Neural cell (in vitro differentiated cells): ENCODE measurements at regions not wholly inside any gene's neighbourhood (a gene's known extent, or its start where the extent isn't known, plus 50 kb on each side); places are given as distances from the start of the nearest gene placed in this dataset.

ENCODE experiments used
- EZH2 ChIP-seq: fragments of 200-600, 300-800 bp; shearing (Covaris generic), sonication (generic); IDR thresholded peaks from 2 replicates; pipeline ENCODE4 v1.6.1; 2014; ENCODE audit warnings: antibody characterized with exemption, low read length, borderline replicate concordance, mild to moderate bottlenecking; ENCODE audit not compliant: insufficient read depth, poor library complexity, severe bottlenecking
- TF ChIP-seq, protein P1 (sequence below): fragments of 450-650 bp; IDR thresholded peaks from 2 replicates; pipeline ENCODE4 v1.5.1; 2014; ENCODE audit warnings: antibody characterized with exemption, mild to moderate bottlenecking, moderate library complexity; ENCODE audit not compliant: poor library complexity, severe bottlenecking

DNA sequence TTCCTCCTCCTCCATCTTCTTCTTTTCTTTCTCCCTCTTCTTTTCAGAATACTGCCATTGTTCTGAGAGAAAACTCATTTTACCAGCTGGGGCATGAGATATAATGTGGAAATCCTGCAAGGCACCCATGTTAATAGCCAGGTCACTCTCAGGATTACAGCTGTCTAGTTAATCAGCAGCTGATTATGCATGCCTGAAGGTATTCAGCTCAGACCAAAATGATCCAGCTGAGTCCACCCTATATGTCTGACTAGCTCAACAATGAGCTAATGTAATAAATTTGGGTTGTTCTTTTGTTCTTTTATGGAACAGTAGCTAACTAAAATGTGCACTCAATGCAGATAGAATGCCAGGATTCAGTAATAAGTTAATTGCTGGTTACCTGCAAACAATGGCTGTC, 441.4 kb downstream of the KDM5D start:
- TF ChIP-seq, protein P1, sequence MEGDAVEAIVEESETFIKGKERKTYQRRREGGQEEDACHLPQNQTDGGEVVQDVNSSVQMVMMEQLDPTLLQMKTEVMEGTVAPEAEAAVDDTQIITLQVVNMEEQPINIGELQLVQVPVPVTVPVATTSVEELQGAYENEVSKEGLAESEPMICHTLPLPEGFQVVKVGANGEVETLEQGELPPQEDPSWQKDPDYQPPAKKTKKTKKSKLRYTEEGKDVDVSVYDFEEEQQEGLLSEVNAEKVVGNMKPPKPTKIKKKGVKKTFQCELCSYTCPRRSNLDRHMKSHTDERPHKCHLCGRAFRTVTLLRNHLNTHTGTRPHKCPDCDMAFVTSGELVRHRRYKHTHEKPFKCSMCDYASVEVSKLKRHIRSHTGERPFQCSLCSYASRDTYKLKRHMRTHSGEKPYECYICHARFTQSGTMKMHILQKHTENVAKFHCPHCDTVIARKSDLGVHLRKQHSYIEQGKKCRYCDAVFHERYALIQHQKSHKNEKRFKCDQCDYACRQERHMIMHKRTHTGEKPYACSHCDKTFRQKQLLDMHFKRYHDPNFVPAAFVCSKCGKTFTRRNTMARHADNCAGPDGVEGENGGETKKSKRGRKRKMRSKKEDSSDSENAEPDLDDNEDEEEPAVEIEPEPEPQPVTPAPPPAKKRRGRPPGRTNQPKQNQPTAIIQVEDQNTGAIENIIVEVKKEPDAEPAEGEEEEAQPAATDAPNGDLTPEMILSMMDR: no peak
- no peak for TF ChIP-seq EZH2
